K562 (cell line): ENCODE measurements at regions not wholly inside any gene's neighbourhood (a gene's known extent, or its start where the extent isn't known, plus 50 kb on each side); places are given as distances from the start of the nearest gene placed in this dataset.

Source experiments
- ATAC-seq: fragments of 200-7000 bp; cut with Tn5 transposase; 3 replicates; pipeline ENCODE4 v1.9.1; 2020; ENCODE audit warnings: moderate library complexity
- BruUV-seq: library from RNA; stranded (reverse); fragments of 400-500 nt; replicated peaks from 2 replicates; lab custom pipeline; 2021; lab: Mats Ljungman, UMichigan
- CTCF ChIA-PET: fragments of 300-600 bp; formaldehyde crosslinking; extraction: SDS; loops from one replicate; lab custom pipeline; 2021; ENCODE audit warnings: low intra/inter-chr PET ratio; lab: Yijun Ruan, JAX
- POLR2A ChIA-PET: fragments of 300-600, 350-650 bp; sonication (Branson Sonifier 250); formaldehyde crosslinking; extraction: SDS; loops from one replicate; lab custom pipeline; 2021; ENCODE audit warnings: antibody characterized with exemption, inconsistent platforms; lab: Yijun Ruan, JAX
- DNase-seq, 4 experiments: peaks; one replicate each; pipeline versions ENCODE4 v3.0.0 to v3.0.0-alpha.2; 2011 to 2018; ENCODE audit warnings: low spot score in 3 of 4, mixed read lengths in 3 of 4; ENCODE audit errors: extremely low read depth in 1 of 4
- FAIRE-seq: peaks from 2 replicates; lab custom pipeline; 2011; peaks lifted over from hg19 to GRCh38; lab: Jason Lieb, UNC
- H2AFZ ChIP-seq: 2 replicates; pipeline ENCODE4 v1.6.0; 2011; ENCODE audit warnings: low read depth, low read length, control low read depth, inconsistent platforms
- H3K27ac ChIP-seq: fragments of 200-600 bp; 3 replicates; pipeline ENCODE4 v1.8.0; 2011; ENCODE audit warnings: low read depth, mild to moderate bottlenecking, control low read depth, inconsistent platforms, low read length, moderate library complexity, mixed read lengths; ENCODE audit errors: extremely low read depth
- H3K27me3 ChIP-seq, 2 experiments: fragments of 300-600 bp in 1 of 2; 2 replicates in 1 of 2; 3 replicates in 1 of 2; pipeline versions ENCODE4 v1.6.0 to v1.8.0; 2011; ENCODE audit warnings: inconsistent platforms in 2 of 2, low read length in 2 of 2, mild to moderate bottlenecking in 1 of 2, mixed read lengths in 1 of 2, moderate library complexity in 1 of 2; ENCODE audit not compliant: control insufficient read depth in 2 of 2, insufficient read depth in 2 of 2
- H3K36me3 ChIP-seq: fragments of 300-600 bp; 3 replicates; pipeline ENCODE4 v1.8.0; 2011; ENCODE audit warnings: mild to moderate bottlenecking, low read length, inconsistent platforms; ENCODE audit not compliant: control insufficient read depth, insufficient read depth
- H3K4me1 ChIP-seq, 2 experiments: fragments of 200-600 bp in 1 of 2; replicated peaks in 1 of 2; 2 replicates in 1 of 2; 3 replicates in 1 of 2; pipeline versions ENCODE4 v1.5.1 to v1.8.0; 2011; ENCODE audit warnings: inconsistent platforms in 2 of 2, low read length in 2 of 2, mild to moderate bottlenecking in 1 of 2, mixed read lengths in 1 of 2, moderate library complexity in 1 of 2; ENCODE audit not compliant: control insufficient read depth in 2 of 2, insufficient read depth in 2 of 2
- H3K4me2 ChIP-seq: 2 replicates; pipeline ENCODE4 v1.6.1; 2011; ENCODE audit warnings: low read length, control low read depth, inconsistent platforms, mixed read lengths; ENCODE audit not compliant: insufficient read depth
- H3K4me3 ChIP-seq: fragments of 200-600 bp; sonication (generic), shearing (Covaris generic); 2 replicates; pipeline ENCODE4 v1.5.1; 2016; ENCODE audit warnings: control low read depth, inconsistent platforms
- H3K79me2 ChIP-seq: fragments of 200-600 bp; 3 replicates; pipeline ENCODE4 v1.8.0; 2011; ENCODE audit warnings: low read length, inconsistent platforms; ENCODE audit not compliant: control insufficient read depth, insufficient read depth
- H3K9ac ChIP-seq, 2 experiments: 2 replicates each; pipeline versions ENCODE4 v1.6.0 to v1.6.1; 2011; ENCODE audit warnings: low read depth in 2 of 2, low read length in 2 of 2, control low read depth in 1 of 2, inconsistent platforms in 1 of 2, mild to moderate bottlenecking in 1 of 2, mixed read lengths in 1 of 2; ENCODE audit not compliant: insufficient read depth in 1 of 2
- H3K9me1 ChIP-seq: one replicate; pipeline ENCODE4 v1.6.0; 2011; ENCODE audit warnings: inconsistent platforms, mild to moderate bottlenecking, low read length, moderate library complexity; ENCODE audit not compliant: control insufficient read depth, insufficient read depth
- H3K9me3 ChIP-seq: replicated peaks from 2 replicates; pipeline ENCODE4 v1.5.1; 2011; ENCODE audit warnings: low read depth, low read length, inconsistent platforms; ENCODE audit not compliant: control insufficient read depth, insufficient read depth
- H4K20me1 ChIP-seq: replicated peaks from 2 replicates; pipeline ENCODE4 v1.6.1; 2011; ENCODE audit warnings: low read length, inconsistent platforms, mixed read lengths; ENCODE audit not compliant: control insufficient read depth, insufficient read depth
- DMBX1 ChIP-seq: fragments of 250-450 bp; sonication (Bioruptor Pico); IDR thresholded peaks from 2 replicates; pipeline ENCODE4 v1.8.0; 2022; ENCODE audit warnings: inconsistent platforms, mild to moderate bottlenecking, moderate library complexity, borderline replicate concordance
- FIP1L1 ChIP-seq: fragments of 200-400 bp; formaldehyde crosslinking; IDR thresholded peaks from 2 replicates; pipeline ENCODE4 v1.6.1; 2018; ENCODE audit warnings: mild to moderate bottlenecking, low read depth, low read length; ENCODE audit not compliant: poor library complexity, severe bottlenecking
- GABPA ChIP-seq: fragments of 200-800 bp; sonication (Bioruptor generic); conservative IDR thresholded peaks from 2 replicates; pipeline ENCODE4 v1.6.1; 2016; ENCODE audit warnings: low read depth, missing genetic modification characterization, missing compliant biosample characterization
- KAT8 ChIP-seq: fragments of 450-650 bp; IDR thresholded peaks from 2 replicates; pipeline ENCODE4 v1.6.1; 2016; ENCODE audit warnings: low read depth, mild to moderate bottlenecking
- MEIS2 ChIP-seq: fragments of 450-650 bp; IDR thresholded peaks from 2 replicates; pipeline ENCODE4 v1.6.1; 2014; ENCODE audit warnings: mild to moderate bottlenecking; ENCODE audit not compliant: partially characterized antibody
- SMARCB1 ChIP-seq: IDR thresholded peaks from 2 replicates; pipeline ENCODE4 v1.6.1; 2011; ENCODE audit warnings: improper control_type of control experiment, low read depth; ENCODE audit not compliant: insufficient read length
- SMARCE1 ChIP-seq: fragments of 450-650 bp; IDR thresholded peaks from 2 replicates; pipeline ENCODE4 v1.7.1; 2016; ENCODE audit warnings: mild to moderate bottlenecking
- ZNF561 ChIP-seq: fragments of 450-650 bp; formaldehyde crosslinking; conservative IDR thresholded peaks from 2 replicates; pipeline ENCODE4 v1.4.0; 2020; ENCODE audit warnings: mild to moderate bottlenecking, moderate library complexity
- WGBS: fragments of 100-300 bp; shearing (Covaris generic); methylation state at CpG from one replicate; pipeline ENCODE4 v1.1.6; 2016; ENCODE audit warnings: low coverage, mixed read lengths; ENCODE audit not compliant: insufficient coverage; ENCODE audit errors: missing lambda C conversion rate; 5-methylcytosine and 5-hydroxymethylcytosine counted together
- in situ Hi-C: fragments of 300-500 bp; cut with MboI; formaldehyde crosslinking; loops from 4 replicates; pipeline ENCODE4 v1.15.0; 2018; ENCODE audit warnings: inconsistent platforms, mixed read lengths
- intact Hi-C: fragments of 100-400 bp; cut with micrococcal nuclease; formaldehyde crosslinking; loops from 2 replicates; pipeline ENCODE4 v1.14.2; 2022
- TF ChIP-seq, protein P1 (sequence below): fragments of 450-650 bp; IDR thresholded peaks from 2 replicates; pipeline ENCODE4 v1.7.0; 2016; ENCODE audit warnings: borderline replicate concordance
- TF ChIP-seq, protein P2 (sequence below): sonication (generic); formaldehyde crosslinking; IDR thresholded peaks from 2 replicates; pipeline ENCODE4 v1.8.0; 2022; ENCODE audit warnings: mild to moderate bottlenecking, low read depth, missing genetic modification reagents

- Histone ChIP-seq H3K36me3 (no peaks in the 10 kb centered on the region), H3K4me2 (no peak overlapping the region), H3K4me1 (no peaks in the 10 kb centered on the region), H4K20me1 (no peaks in the 10 kb centered on the region), H3K79me2 (no peaks in the 10 kb centered on the region), H3K9me1 (no peaks in the 10 kb centered on the region), H3K27ac (no peak overlapping the region), H3K27me3 (no peaks in the 10 kb centered on the region), H3K9ac (no peak overlapping the region), H3K9me3 (no peaks in the 10 kb centered on the region), H3K4me3 (no peak overlapping the region), H2AFZ (no peak overlapping the region)
- 0% methylated on average over 3 of the region's 3 CpGs for WGBS
- CTCF ChIA-PET: no interaction called here
- POLR2A ChIA-PET: no interaction called here
- intact Hi-C loops: no loop called here
- DNase-seq (no peak), FAIRE-seq (no peak), ATAC-seq (no peak)
- BruUV-seq: no TSS peak
- in situ Hi-C loops: no loop called here
- TF ChIP-seq SMARCE1: no peak
- TF ChIP-seq, protein P1, sequence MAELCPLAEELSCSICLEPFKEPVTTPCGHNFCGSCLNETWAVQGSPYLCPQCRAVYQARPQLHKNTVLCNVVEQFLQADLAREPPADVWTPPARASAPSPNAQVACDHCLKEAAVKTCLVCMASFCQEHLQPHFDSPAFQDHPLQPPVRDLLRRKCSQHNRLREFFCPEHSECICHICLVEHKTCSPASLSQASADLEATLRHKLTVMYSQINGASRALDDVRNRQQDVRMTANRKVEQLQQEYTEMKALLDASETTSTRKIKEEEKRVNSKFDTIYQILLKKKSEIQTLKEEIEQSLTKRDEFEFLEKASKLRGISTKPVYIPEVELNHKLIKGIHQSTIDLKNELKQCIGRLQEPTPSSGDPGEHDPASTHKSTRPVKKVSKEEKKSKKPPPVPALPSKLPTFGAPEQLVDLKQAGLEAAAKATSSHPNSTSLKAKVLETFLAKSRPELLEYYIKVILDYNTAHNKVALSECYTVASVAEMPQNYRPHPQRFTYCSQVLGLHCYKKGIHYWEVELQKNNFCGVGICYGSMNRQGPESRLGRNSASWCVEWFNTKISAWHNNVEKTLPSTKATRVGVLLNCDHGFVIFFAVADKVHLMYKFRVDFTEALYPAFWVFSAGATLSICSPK: no peak
- no peak for TF ChIP-seq MEIS2
- TF ChIP-seq ZNF561 (CRISPR knock-in tag): no peak
- no peak for TF ChIP-seq DMBX1 (CRISPR knock-in tag)
- TF ChIP-seq GABPA: no peak
- TF ChIP-seq KAT8: no peak
- TF ChIP-seq, protein P2, sequence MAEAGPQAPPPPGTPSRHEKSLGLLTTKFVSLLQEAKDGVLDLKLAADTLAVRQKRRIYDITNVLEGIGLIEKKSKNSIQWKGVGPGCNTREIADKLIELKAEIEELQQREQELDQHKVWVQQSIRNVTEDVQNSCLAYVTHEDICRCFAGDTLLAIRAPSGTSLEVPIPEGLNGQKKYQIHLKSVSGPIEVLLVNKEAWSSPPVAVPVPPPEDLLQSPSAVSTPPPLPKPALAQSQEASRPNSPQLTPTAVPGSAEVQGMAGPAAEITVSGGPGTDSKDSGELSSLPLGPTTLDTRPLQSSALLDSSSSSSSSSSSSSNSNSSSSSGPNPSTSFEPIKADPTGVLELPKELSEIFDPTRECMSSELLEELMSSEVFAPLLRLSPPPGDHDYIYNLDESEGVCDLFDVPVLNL (CRISPR knock-in tag): no peak
- no peak for TF ChIP-seq FIP1L1
- no peak for TF ChIP-seq SMARCB1
Measured at GRCh38 chr11:23719016-23719415, 777.8 kb upstream of the LUZP2 start.
